Esophagus muscularis mucosa (tissue), 4 donors: ENCODE measurements at regions not wholly inside any gene's neighbourhood (a gene's known extent, or its start where the extent isn't known, plus 50 kb on each side); places are given as distances from the start of the nearest gene placed in this dataset.

Experiments
- DNase-seq: peaks from one replicate; pipeline ENCODE4 v3.0.0-alpha.2; 2017; ENCODE audit errors: extremely low spot score
- H3K27ac ChIP-seq, 4 donors: fragments of 200-600 bp; sonication (generic); replicated peaks in 1 of 4; 1 replicate in 3 of 4; 2 replicates in 1 of 4; pipeline ENCODE4 v1.5.1; 2016 to 2019; ENCODE audit warnings: mild to moderate bottlenecking in 1 of 4
- H3K27me3 ChIP-seq, 4 donors: fragments of 200-600 bp; sonication (generic); one replicate each; pipeline versions ENCODE4 v1.5.1 to v1.6.0; 2016 to 2019
- H3K36me3 ChIP-seq, 4 donors: fragments of 200-600 bp; sonication (generic); one replicate each; pipeline ENCODE4 v1.5.1; 2016 to 2019
- H3K4me1 ChIP-seq, 4 donors: fragments of 200-600 bp; sonication (generic); one replicate each; pipeline ENCODE4 v1.5.1; 2016 to 2019
- H3K4me3 ChIP-seq, 4 donors: fragments of 200-600 bp; sonication (generic); 1 replicate in 2 of 4; 2 replicates in 2 of 4; pipeline ENCODE4 v1.5.1; 2016 to 2019; ENCODE audit warnings: mild to moderate bottlenecking in 4 of 4, moderate library complexity in 1 of 4
- H3K9me3 ChIP-seq, 4 donors: fragments of 200-600 bp; sonication (generic); 1 replicate in 3 of 4; 2 replicates in 1 of 4; pipeline ENCODE4 v1.5.1; 2016 to 2019
- CTCF ChIP-seq, 3 experiments: fragments of 200-600 bp in 2 of 3; fragments of 450-650 bp in 1 of 3; sonication (generic) in 2 of 3; IDR thresholded peaks; one replicate each; pipeline ENCODE4 v1.5.1; 2017 to 2019; ENCODE audit warnings: antibody characterized with exemption in 3 of 3, mild to moderate bottlenecking in 2 of 3, moderate library complexity in 1 of 3
- EP300 ChIP-seq: sonication (generic); formaldehyde crosslinking; IDR thresholded peaks from one replicate; pipeline ENCODE4 v1.6.1; 2017; ENCODE audit warnings: antibody characterized with exemption
- POLR2A ChIP-seq: fragments of 450-650 bp; IDR thresholded peaks from one replicate; pipeline ENCODE4 v1.6.1; 2017; ENCODE audit warnings: antibody characterized with exemption, moderate library complexity, mild to moderate bottlenecking, low read depth
- POLR2AphosphoS5 ChIP-seq, 2 donors: sonication (generic); formaldehyde crosslinking; IDR thresholded peaks; one replicate each; pipeline ENCODE4 v1.6.1; 2017; ENCODE audit warnings: antibody characterized with exemption in 2 of 2
- WGBS: methylation state at CpG from one replicate; pipeline ENCODE4 v1.1.5; 2018; 5-methylcytosine and 5-hydroxymethylcytosine counted together
- intact Hi-C: fragments of 100-400 bp; cut with DNase I; formaldehyde crosslinking; loops from one replicate; pipeline ENCODE4 v1.15.1; 2023

- Histone ChIP-seq H3K9me3 (no peaks in the 10 kb centered on the region), H3K4me1 (peaks cover 0 to 41% (median 28%) of the 10 kb centered on the region in 4 donors), H3K27ac (peak overlapping the region; percentile 45 to 75 (median 66)), H3K36me3 (no peaks in the 10 kb centered on the region), H3K4me3 (no peak overlapping the region), H3K27me3 (no peaks in the 10 kb centered on the region)
- intact Hi-C loops: no loop called here
- no peak for DNase-seq
- WGBS: 44% methylated on average over 5 of the region's 5 CpGs
- TF ChIP-seq EP300: no peak
- TF ChIP-seq CTCF (IDR thresholded peaks at IDR 0.05): no peak
- TF ChIP-seq POLR2AphosphoS5 (IDR thresholded peaks at IDR 0.05): peak in 1 of 2 donors; percentile 46
Observed at GRCh38 chr15:94098921-94099573, 132.3 kb upstream of the MCTP2 start.

- Histone ChIP-seq H3K9me3 (no peaks in the 10 kb centered on the region), H3K27ac (peak overlapping the region in 3 of 4 donors; percentile 33 to 75 (median 60)), H3K4me1 (peaks cover 0 to 41% (median 28%) of the 10 kb centered on the region in 4 donors), H3K36me3 (no peaks in the 10 kb centered on the region), H3K4me3 (no peak overlapping the region), H3K27me3 (no peaks in the 10 kb centered on the region)
- intact Hi-C loops: no loop called here
- WGBS: 85% methylated on average over 6 of the region's 6 CpGs
- no peak for DNase-seq
- TF ChIP-seq POLR2AphosphoS5 (IDR thresholded peaks at IDR 0.05) (no peak), EP300 (no peak), CTCF (IDR thresholded peaks at IDR 0.05) (no peak), POLR2A (no peak)
Observed at GRCh38 chr15:94097552-94097951, 133.8 kb upstream of the MCTP2 start.

GRCh38 chr15:94094310-94094709, 137.1 kb upstream of the MCTP2 start:
- intact Hi-C loops: no loop called here
- Histone ChIP-seq H3K27ac (no peak overlapping the region), H3K27me3 (no peaks in the 10 kb centered on the region), H3K4me3 (no peak overlapping the region), H3K9me3 (no peaks in the 10 kb centered on the region), H3K4me1 (peaks cover 0 to 41% (median 34%) of the 10 kb centered on the region in 4 donors), H3K36me3 (no peaks in the 10 kb centered on the region)
- WGBS: 70% methylated on average over 1 of the region's 1 CpG
- no peak for DNase-seq
- TF ChIP-seq POLR2A: no peak
- no peak for TF ChIP-seq CTCF (IDR thresholded peaks at IDR 0.05)
- TF ChIP-seq EP300: no peak
- TF ChIP-seq POLR2AphosphoS5 (IDR thresholded peaks at IDR 0.05): no peak

GRCh38 chr15:94086341-94086740, 145.0 kb upstream of the MCTP2 start:
- Histone ChIP-seq H3K27me3 (no peaks in the 10 kb centered on the region), H3K4me3 (no peak overlapping the region), H3K9me3 (no peaks in the 10 kb centered on the region), H3K27ac (peak overlapping the region; percentile 24 to 61 (median 56)), H3K36me3 (no peaks in the 10 kb centered on the region), H3K4me1 (peaks cover 7 to 73% (median 68%) of the 10 kb centered on the region in 4 donors)
- no peak for DNase-seq
- no peak for TF ChIP-seq POLR2A
- TF ChIP-seq POLR2AphosphoS5 (IDR thresholded peaks at IDR 0.05): no peak
- no peak for TF ChIP-seq EP300
- no peak for TF ChIP-seq CTCF (IDR thresholded peaks at IDR 0.05)
- intact Hi-C loops: loop anchor here (10.0 kb wide), 1 partner anchor 62 kb away; no protein-coding TSS in a partner anchor
